ENCODE measurements at regions not wholly inside any gene's neighbourhood (a gene's known extent, or its start where the extent isn't known, plus 50 kb on each side); places are given as distances from the start of the nearest gene placed in this dataset.

DNA sequence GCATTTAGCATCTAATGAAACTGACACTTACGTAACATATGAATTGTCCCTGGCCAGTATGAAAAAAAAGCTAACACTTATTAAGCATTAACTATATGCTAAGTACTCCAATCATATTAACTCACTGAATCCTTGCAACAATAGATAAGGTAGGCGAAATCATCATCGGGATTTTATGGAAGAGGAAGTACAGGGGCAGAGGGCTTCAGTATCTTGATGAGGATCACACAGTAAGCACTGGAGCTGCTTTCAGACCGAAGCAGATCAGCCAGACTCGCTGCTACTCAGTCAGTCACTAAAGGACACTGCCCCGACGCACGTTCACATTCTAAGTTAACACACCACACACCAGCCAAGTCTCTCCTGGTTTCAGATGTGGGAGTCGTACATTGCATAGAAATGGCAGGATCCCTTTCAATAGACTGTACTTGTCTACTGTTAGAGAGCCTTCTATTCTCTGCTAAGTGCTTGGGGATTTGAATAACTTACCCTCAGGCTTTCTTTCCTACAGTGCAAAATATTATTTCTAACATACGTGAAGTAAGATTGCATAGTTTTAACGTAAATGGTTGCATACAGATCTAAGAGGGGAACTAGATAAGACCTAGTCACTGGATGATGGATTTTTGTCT is 540.2 kb upstream of the TENM3 start:
- DNase-seq = no peak

DNA sequence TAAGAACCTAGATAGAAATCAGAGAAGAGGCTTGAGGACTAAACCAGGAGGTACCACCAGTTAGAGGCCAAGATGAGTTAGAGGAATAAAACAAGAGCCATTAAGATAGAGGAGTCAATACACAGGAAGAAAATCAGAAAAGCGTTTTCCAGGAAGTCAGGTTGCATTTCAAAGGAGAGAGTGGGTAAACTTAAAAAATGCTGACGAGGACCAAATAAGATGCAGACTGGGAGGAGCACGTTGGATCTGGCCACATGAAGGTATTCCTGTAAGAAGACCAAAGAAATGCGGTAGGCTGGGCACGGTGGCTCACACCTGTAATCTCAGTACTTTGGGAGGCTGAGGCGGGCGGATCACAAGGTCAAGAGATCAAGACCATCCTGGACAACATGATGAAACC is 533.1 kb upstream of the TENM3 start:
- no peak for DNase-seq

GRCh38 chr4:181711387-181711786 is 531.8 kb upstream of the TENM3 start:
- DNase-seq = no peak

GRCh38 chr4:181728305-181728966 is 514.8 kb upstream of the TENM3 start:
- no peak for DNase-seq

GRCh38 chr4:181731900-181732299 is 511.3 kb upstream of the TENM3 start:
- no peak for DNase-seq

GRCh38 chr4:181737744-181738143 is 505.5 kb upstream of the TENM3 start:
- no peak for DNase-seq

- no peak for DNase-seq
These were observed 504.2 kb upstream of the TENM3 start for GRCh38 chr4:181739031-181739430.

DNA sequence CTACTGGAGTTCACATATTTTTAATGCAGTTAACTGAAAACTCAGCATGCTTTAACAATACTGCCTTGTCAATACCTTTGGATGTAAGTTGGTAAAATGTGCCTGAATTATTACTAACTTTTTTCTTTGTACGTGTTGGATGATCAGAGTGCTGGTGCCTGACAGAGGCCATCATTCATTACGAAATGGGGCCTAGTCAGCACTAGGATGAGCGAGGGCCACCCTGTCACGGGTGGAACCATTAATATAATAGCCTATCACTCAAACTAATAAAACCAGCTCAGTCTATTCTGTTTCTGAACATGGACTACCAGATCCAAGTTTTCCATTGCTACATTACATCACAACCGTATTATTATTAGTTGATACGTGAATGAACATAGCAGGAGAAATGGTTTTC is 501.7 kb upstream of the TENM3 start:
- DNase-seq = no peak

GRCh38 chr4:181745933-181746625 is 497.1 kb upstream of the TENM3 start:
- DNase-seq = peak; percentile 71

DNA sequence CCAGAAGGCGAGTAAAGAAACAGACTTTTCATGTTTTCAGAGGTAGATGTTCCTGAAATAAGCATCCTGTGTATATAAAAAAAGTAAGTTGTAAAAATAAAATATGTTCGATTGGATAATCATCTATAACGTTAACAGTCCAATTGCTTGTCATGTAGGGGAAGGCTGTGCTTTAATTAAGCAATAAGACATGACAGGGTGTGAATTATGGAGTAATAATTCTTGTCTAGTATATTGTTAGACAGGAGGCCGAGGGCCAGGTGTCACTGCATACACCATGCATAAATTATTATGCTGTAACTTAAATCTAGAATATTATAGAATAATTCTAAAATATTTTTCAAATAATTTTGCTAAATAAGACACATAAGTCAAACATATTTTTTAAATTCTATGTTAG is 494.6 kb upstream of the TENM3 start:
- DNase-seq = no peak

- no peak for DNase-seq
These were observed 490.7 kb upstream of the TENM3 start for GRCh38 chr4:181752516-181752915.

DNA sequence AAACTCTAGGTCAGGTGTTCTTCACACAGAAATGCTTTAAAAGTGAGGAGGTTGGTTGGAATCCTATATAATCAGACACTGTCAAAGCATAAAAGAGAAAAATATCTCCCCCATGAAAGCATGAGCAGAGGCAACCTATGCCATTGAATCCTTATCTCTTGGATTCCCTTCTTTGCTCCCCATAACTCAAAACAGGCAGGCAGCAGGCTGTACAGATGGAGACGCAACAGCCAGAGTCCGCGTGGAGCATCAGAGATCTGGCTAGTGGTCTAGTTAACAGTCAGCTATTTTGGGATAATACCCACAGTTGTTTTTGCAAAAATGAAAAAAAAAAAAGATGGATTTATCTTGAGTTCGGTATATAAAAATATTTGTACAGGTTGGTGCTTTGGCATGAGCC is 490.0 kb upstream of the TENM3 start:
- DNase-seq = no peak

- DNase-seq = no peak
These were observed 487.4 kb upstream of the TENM3 start for GRCh38 chr4:181755846-181756245.

DNA sequence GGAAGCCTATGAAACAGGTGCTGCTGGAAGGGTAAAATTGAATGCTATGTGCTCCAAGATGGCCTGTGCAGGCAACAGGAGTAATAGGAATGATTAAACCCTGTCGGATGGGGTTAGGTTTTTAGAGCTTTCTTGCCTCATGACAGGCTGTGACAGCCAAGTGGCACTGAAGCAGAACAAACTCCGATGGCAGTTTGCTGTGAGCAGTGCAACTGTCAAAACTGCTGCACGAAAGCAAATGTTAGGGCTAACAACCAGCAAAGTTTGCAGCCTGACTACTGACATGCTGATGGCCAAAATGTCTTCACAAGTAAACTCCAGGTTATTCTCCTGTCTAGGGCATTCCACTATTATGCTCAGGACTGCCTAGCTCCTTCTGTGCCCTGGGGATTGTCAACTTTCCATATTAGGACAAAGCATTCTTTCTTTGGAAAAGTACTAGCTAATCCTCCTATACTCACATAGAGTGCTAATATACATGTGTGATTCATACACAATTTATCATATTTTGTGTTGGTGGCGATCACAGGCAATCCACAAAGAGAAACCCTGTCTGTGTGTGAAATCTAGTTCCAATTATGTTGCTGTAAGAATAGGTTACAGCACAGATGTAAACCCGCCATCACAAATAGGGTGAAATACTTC is 486.6 kb upstream of the TENM3 start:
- peak; percentile 30 for DNase-seq

DNA sequence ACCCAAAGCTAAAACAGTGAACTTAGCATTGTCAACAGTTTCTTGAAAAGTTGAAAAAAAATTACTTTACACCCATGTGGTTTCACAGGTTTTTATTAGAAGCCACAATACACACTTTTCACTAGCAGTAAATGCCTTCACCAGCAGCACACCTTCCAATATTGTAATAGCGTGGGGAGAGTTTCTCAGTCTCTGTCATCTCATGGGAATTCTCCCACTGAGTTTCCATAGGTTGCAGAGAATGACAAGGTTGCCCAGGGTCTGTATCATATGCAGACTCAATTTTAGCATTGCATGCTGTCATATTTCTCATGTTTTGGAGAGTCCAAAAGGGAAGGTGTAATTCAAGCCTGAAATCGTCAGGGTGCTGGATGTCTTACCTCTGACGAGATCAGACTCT is 486.1 kb upstream of the TENM3 start:
- DNase-seq = no peak

GRCh38 chr4:181757910-181758660 is 485.1 kb upstream of the TENM3 start:
- DNase-seq = no peak

GRCh38 chr4:181760560-181760959 is 482.6 kb upstream of the TENM3 start:
- no peak for DNase-seq

GRCh38 chr4:181761156-181761555 is 482.0 kb upstream of the TENM3 start:
- peak; percentile 38 for DNase-seq

GRCh38 chr4:181766061-181766548 is 477.1 kb upstream of the TENM3 start:
- peak; percentile 25 for DNase-seq

- peak; percentile 21 for DNase-seq
These were observed 472.2 kb upstream of the TENM3 start for GRCh38 chr4:181770971-181771370.

DNA sequence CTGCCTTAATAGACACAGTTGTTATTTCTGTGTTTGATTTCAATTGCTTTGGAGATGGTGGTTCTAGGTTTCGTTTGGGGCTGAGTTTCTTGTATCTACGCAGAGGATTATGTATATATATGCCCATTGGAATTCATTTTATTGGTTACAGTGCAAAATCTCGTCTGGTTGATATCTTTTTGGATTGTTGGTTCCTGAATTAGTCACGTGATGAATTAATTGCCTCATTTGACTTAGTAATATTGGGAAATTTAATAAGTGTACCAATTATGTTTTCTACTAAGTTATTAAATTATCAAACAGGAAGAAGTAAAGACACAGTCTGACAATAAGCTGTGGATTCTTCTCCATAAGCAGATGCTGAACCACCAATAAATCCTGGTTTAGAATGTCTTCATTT is 467.9 kb upstream of the TENM3 start:
- DNase-seq = no peak

DNA sequence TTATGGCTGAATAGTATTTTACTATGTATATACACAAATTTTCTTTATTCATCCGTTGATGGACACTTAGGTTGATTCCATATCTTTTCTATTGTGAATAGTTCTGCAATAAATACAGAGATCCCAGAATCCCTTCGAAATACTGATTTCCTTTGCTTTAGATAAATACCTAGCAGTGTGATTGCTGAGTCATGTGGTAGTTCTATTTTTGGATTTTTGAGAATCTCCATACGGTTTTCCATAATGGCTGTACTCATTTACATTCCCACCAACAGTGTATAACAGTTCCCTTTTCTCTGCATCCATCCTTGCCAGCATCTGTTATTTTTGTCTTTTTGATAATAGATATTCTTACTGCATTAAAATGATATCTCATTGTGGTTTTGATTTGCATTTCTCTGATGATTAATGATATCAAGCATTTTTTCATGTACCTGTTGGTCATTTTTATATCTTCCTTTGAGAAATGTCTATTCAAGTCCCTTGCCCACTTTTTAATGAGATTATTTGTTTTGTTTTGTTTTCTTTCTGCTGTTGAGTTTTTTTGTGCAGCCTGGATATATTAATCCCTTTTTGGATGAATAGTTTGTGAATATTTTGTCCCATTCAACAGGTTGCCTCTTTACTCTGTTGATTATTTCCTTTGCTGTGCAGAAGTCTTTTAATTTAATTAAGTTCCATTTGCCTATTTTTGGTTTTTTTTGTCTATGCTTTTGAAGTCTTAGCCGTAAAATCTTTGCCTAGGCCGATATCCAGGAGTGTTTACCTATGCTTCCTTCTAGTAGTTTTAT is 466.7 kb upstream of the TENM3 start:
- DNase-seq = no peak
